Cardiac muscle cell (in vitro differentiated cells and primary cell): ENCODE measurements at regions not wholly inside any gene's neighbourhood (a gene's known extent, or its start where the extent isn't known, plus 50 kb on each side); places are given as distances from the start of the nearest gene placed in this dataset.
"Not testable (repeated sequence)": the region's sequence is repeated elsewhere in the genome, so short reads cannot be mapped to it uniquely, and the experiment has no call there.

Source experiments
- DNase-seq, 2 donors: peaks; one replicate each; pipeline versions ENCODE4 v3.0.0 to v3.0.0-alpha.2; 2010 to 2017; ENCODE audit warnings: low read depth in 1 of 2, low spot score in 1 of 2
- H3K27ac ChIP-seq: fragments of 200-600 bp; sonication (generic); 2 replicates; pipeline ENCODE4 v1.5.1; 2016
- H3K27me3 ChIP-seq: fragments of 200-600 bp; sonication (generic); 2 replicates; pipeline ENCODE4 v1.6.0; 2016; ENCODE audit warnings: control low read depth
- H3K36me3 ChIP-seq: fragments of 200-600 bp; sonication (generic); 2 replicates; pipeline ENCODE4 v1.5.1; 2016; ENCODE audit warnings: control low read depth
- H3K4me1 ChIP-seq: fragments of 200-600 bp; sonication (generic); 2 replicates; pipeline ENCODE4 v1.8.1; 2017; ENCODE audit warnings: low read depth, mild to moderate bottlenecking, mixed run types
- H3K4me3 ChIP-seq: fragments of 200-600 bp; sonication (generic); 2 replicates; pipeline ENCODE4 v1.5.1; 2016; ENCODE audit warnings: mild to moderate bottlenecking
- H3K9me3 ChIP-seq: fragments of 200-600 bp; sonication (generic); 2 replicates; pipeline ENCODE4 v1.5.1; 2017; ENCODE audit warnings: low read depth, mild to moderate bottlenecking, control low read depth
- CTCF ChIP-seq: IDR thresholded peaks from 2 replicates; pipeline ENCODE4 v1.5.1; 2012; ENCODE audit warnings: low read depth, mild to moderate bottlenecking, low read length

DNA sequence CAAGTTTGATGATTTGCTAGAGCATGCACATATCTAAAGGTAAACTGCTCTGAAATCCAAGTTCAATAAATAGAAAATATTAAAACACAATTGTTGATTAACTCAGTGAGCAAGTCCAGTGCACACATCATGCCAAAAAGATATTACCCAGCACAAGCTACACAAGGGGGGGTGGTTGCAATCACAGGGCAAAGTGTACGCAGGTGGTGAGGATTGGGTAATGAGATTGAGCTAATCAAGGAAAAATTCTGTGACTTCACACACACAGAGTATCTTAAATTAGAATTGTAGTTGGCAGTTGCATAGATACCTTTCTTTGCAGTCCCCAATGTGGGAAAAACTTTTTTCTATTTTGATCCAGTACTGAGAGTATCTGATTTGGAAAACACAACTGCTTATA lies 156.1 kb upstream of the NTRK2 start:
- Histone ChIP-seq H3K4me1 (peaks cover 4% of the 10 kb centered on the region), H3K9me3 (no peaks in the 10 kb centered on the region), H3K27ac (no peak overlapping the region), H3K36me3 (no peaks in the 10 kb centered on the region), H3K27me3 (no peaks in the 10 kb centered on the region), H3K4me3 (no peak overlapping the region)
- no peak for TF ChIP-seq CTCF
- no peak for DNase-seq

GRCh38 chr9:84513979-84514378 lies 155.6 kb upstream of the NTRK2 start:
- no peak overlapping the region for H3K27ac ChIP-seq
- H3K4me1 ChIP-seq = peaks cover 4% of the 10 kb centered on the region
- H3K9me3 ChIP-seq = no peaks in the 10 kb centered on the region
- no peak for TF ChIP-seq CTCF
- no peaks in the 10 kb centered on the region for H3K36me3 ChIP-seq
- no peaks in the 10 kb centered on the region for H3K27me3 ChIP-seq
- DNase-seq = no peak
- H3K4me3 ChIP-seq = no peak overlapping the region

DNA sequence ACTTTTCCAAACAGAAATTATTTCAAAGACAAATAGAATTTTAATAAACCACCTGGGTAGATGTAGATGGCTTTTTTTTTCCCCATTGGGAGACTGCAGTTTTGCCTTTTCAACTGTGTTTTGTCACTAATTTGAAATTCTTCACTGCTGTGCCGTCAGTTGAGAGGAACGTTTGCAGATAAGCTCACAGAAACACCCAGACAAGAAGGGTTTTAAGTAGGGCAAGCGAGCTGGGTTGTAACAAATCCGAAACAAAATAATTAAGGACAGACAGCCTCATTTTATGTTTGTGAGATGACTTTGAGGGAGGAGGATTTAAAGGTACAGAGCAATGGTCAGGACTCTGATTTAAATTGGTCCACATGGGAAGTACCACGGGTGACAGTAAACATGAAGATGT lies 155.1 kb upstream of the NTRK2 start:
- H3K4me1 ChIP-seq = peaks cover 4% of the 10 kb centered on the region
- no peaks in the 10 kb centered on the region for H3K36me3 ChIP-seq
- no peak overlapping the region for H3K4me3 ChIP-seq
- no peaks in the 10 kb centered on the region for H3K9me3 ChIP-seq
- TF ChIP-seq CTCF = no peak
- H3K27me3 ChIP-seq = no peaks in the 10 kb centered on the region
- no peak for DNase-seq
- no peak overlapping the region for H3K27ac ChIP-seq

DNA sequence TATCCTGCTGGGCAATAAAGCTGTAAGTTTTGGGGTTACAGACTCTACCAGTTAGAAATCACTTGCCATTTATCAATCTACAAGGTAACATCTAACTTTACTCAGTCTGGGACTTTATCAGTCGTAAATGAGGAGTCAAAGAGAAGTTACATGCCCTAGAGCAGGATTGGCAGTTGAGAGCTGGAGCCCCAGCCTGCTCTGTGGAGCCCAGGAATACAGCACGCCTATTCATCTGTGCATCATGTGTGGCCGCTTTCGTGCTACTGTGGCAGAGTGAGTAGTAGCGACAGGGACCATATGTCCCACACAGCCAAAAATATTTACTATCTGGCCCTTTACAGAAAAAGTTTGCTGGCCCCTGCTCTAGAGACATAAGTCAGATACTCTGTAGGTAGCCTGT lies 152.5 kb upstream of the NTRK2 start:
- Histone ChIP-seq H3K36me3 (no peaks in the 10 kb centered on the region), H3K27ac (no peak overlapping the region), H3K9me3 (no peaks in the 10 kb centered on the region), H3K4me3 (no peak overlapping the region), H3K27me3 (no peaks in the 10 kb centered on the region), H3K4me1 (peaks cover 4% of the 10 kb centered on the region)
- no peak for TF ChIP-seq CTCF
- DNase-seq = no peak

GRCh38 chr9:84519413-84519812 lies 150.1 kb upstream of the NTRK2 start:
- TF ChIP-seq CTCF = no peak
- Histone ChIP-seq H3K4me3 (no peak overlapping the region), H3K27ac (no peak overlapping the region), H3K36me3 (no peaks in the 10 kb centered on the region), H3K27me3 (no peaks in the 10 kb centered on the region), H3K4me1 (peaks cover under 1% of the 10 kb centered on the region), H3K9me3 (no peaks in the 10 kb centered on the region)
- no peak for DNase-seq

DNA sequence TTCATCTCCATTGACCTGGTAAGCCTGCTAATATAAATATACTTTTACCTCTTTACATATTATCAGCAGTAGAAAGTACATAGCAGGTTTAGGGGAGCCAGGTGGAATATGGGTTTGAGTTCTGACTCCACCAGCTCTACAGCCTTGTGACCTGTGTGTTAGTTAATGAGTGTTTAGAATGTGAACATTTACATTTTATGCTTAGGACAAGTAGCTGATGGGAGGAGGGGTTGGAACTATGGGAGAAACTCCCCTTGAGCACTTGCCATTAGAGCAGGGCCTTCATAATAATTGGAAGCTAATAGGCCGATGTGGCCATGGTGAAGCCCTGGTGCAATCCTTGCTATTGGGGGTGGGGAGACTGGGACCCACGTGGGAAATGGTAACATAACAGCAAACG lies 148.3 kb upstream of the NTRK2 start:
- no peak overlapping the region for H3K27ac ChIP-seq
- TF ChIP-seq CTCF = no peak

GRCh38 chr9:84526211-84526610 lies 143.3 kb upstream of the NTRK2 start:
- not testable (repeated sequence) for H3K27ac ChIP-seq, H3K9me3 ChIP-seq, H3K36me3 ChIP-seq, H3K4me1 ChIP-seq, DNase-seq, H3K4me3 ChIP-seq, H3K27me3 ChIP-seq

More for the DNA sequence above, 148.3 kb upstream of the NTRK2 start:
- no peak for DNase-seq
- Histone ChIP-seq H3K4me1 (no peaks in the 10 kb centered on the region), H3K27me3 (no peaks in the 10 kb centered on the region), H3K9me3 (no peaks in the 10 kb centered on the region), H3K4me3 (no peak overlapping the region), H3K36me3 (no peaks in the 10 kb centered on the region)

DNA sequence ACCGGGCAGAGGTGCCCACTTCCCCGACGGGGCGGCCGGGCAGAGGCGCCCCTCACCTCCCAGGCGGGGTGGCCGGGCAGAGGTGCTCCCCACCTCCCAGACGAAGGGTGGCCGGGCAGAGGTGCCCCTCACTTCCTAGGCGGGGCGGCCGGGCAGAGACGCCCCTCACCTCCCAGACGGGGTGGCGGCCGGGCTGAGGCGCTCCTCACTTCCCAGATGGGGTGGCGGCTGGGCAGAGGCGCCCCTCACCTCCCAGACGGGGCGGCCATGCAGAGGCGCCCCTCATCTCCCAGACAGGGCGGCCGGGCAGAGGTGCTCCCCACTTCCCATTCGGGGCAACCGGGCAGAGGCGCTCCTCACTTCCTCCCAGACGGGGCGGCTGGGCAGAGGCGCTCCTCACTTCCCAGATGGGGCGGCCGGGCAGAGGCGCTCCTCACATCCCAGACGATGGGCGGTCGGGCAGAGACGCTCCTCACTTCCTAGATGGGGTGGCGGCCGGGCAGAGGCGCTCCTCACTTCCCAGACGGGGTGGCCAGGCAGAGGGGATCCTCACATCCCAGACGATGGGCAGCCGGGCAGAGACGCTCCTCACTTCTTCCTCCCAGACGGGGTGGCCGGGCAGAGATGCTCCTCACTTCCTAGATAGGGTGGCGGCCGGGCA lies 142.3 kb upstream of the NTRK2 start:
- not testable (repeated sequence) for H3K9me3 ChIP-seq, H3K4me1 ChIP-seq, H3K36me3 ChIP-seq, H3K4me3 ChIP-seq, H3K27ac ChIP-seq, H3K27me3 ChIP-seq, DNase-seq

GRCh38 chr9:84535973-84536372 lies 133.6 kb upstream of the NTRK2 start:
- DNase-seq, H3K36me3 ChIP-seq, H3K4me3 ChIP-seq, H3K27ac ChIP-seq, H3K9me3 ChIP-seq, H3K27me3 ChIP-seq, H3K4me1 ChIP-seq: not testable (repeated sequence)
